Psoas muscle (tissue), 7 donors: ENCODE measurements at regions not wholly inside any gene's neighbourhood (a gene's known extent, or its start where the extent isn't known, plus 50 kb on each side); places are given as distances from the start of the nearest gene placed in this dataset.
"Not testable (repeated sequence)": the region's sequence is repeated elsewhere in the genome, so short reads cannot be mapped to it uniquely, and the experiment has no call there.

Source experiments
- ATAC-seq, 4 donors: fragments of 200-7000 bp; cut with Tn5 transposase; one replicate each; pipeline ENCODE4 v1.9.1; 2020; ENCODE audit warnings: moderate library complexity in 3 of 4, mild to moderate bottlenecking in 2 of 4
- DNase-seq, 2 donors: peaks; one replicate each; pipeline ENCODE4 v3.0.0-alpha.2; 2020
- H3K27ac ChIP-seq: fragments of 200-600 bp; one replicate; pipeline ENCODE4 v1.8.0; 2022
- H3K27me3 ChIP-seq, 3 donors: fragments of 200-600 bp in 1 of 3; one replicate each; pipeline versions ENCODE4 v1.6.1 to v1.8.0; 2013 to 2022; ENCODE audit warnings: low read length in 2 of 3, mild to moderate bottlenecking in 2 of 3, moderate library complexity in 1 of 3; ENCODE audit not compliant: insufficient read depth in 3 of 3
- H3K36me3 ChIP-seq, 2 donors: fragments of 200-600 bp in 1 of 2; one replicate each; pipeline versions ENCODE4 v1.6.1 to v1.8.0; 2013 to 2022; ENCODE audit warnings: low read depth in 1 of 2, mild to moderate bottlenecking in 1 of 2, moderate library complexity in 1 of 2; ENCODE audit not compliant: insufficient read depth in 1 of 2
- H3K4me1 ChIP-seq: fragments of 200-600 bp; one replicate; pipeline ENCODE4 v1.8.0; 2022
- H3K4me3 ChIP-seq: fragments of 200-600 bp; one replicate; pipeline ENCODE4 v1.8.0; 2022; ENCODE audit warnings: mild to moderate bottlenecking
- H3K9me3 ChIP-seq: fragments of 200-600 bp; one replicate; pipeline ENCODE4 v1.8.0; 2022
- WGBS, 3 donors: extraction: QIAGEN DNeasy Blood & Tissue Kit; methylation state at CpG; one replicate each; pipeline versions ENCODE4 v1.1.6 to v1.1.7; 2013; 5-methylcytosine and 5-hydroxymethylcytosine counted together
- intact Hi-C, 2 donors: fragments of 100-400 bp; cut with DNase I; formaldehyde crosslinking; loops; one replicate each; pipeline versions ENCODE4 v1.11.0 to v1.14.2; 2022
- TF ChIP-seq, protein P1 (sequence below): fragments of 200-600 bp; IDR thresholded peaks from one replicate; pipeline ENCODE4 v1.8.0; 2022; ENCODE audit warnings: antibody characterized with exemption
- donor health status: healthy with polysubstance abuse.
- donor health status: DM: no; HTN: no; CAD: no; lungs with moderate emphysema.
- donor health status: Bipolar disorder and iron deficiency.
- donor health status: healthy.
- donor health status: DM: yes; HTN: yes; CAD: no.
- donor health status: DM: no; HTN: no; CAD: no.
- donor health status: DM: yes; HTN: yes; CAD: no.

- Histone ChIP-seq H3K4me3 (no peak overlapping the region), H3K9me3 (no peaks in the 10 kb centered on the region), H3K27ac (no peak overlapping the region), H3K27me3 (no peaks in the 10 kb centered on the region), H3K36me3 (no peaks in the 10 kb centered on the region), H3K4me1 (no peaks in the 10 kb centered on the region)
- TF ChIP-seq, protein P1, sequence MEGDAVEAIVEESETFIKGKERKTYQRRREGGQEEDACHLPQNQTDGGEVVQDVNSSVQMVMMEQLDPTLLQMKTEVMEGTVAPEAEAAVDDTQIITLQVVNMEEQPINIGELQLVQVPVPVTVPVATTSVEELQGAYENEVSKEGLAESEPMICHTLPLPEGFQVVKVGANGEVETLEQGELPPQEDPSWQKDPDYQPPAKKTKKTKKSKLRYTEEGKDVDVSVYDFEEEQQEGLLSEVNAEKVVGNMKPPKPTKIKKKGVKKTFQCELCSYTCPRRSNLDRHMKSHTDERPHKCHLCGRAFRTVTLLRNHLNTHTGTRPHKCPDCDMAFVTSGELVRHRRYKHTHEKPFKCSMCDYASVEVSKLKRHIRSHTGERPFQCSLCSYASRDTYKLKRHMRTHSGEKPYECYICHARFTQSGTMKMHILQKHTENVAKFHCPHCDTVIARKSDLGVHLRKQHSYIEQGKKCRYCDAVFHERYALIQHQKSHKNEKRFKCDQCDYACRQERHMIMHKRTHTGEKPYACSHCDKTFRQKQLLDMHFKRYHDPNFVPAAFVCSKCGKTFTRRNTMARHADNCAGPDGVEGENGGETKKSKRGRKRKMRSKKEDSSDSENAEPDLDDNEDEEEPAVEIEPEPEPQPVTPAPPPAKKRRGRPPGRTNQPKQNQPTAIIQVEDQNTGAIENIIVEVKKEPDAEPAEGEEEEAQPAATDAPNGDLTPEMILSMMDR = no peak
- ATAC-seq = no peak
- DNase-seq = no peak
- WGBS, 3 donors = 20 to 26% (median 25%) methylated on average over 3 of the region's 3 CpGs
- intact Hi-C loops = no loop called here
Observed at GRCh38 chr10:22158426-22158825, 59.4 kb downstream of the EBLN1 start.

DNA sequence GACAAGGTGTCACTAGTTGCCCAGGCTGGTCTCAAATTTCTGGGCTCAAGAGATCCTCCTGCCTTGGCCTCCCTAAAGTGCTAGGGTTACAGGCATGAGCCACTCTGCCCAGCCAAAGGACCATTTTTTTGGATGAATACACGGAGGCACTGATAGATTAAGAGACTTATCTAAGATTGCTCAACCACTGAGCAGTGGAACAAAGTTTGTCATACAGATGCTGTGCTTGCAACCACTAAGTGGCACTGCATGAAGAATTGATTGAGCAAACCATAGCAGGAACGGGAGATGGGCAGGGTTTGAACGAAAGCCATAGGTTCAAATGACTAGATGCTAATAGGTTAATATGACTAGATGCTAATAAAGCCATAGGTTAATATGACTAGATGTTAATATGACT lies 61.1 kb downstream of the EBLN1 start:
- intact Hi-C loops = no loop called here
- DNase-seq (no peak), ATAC-seq (no peak)
- Histone ChIP-seq H3K9me3 (no peaks in the 10 kb centered on the region), H3K4me3 (no peak overlapping the region), H3K36me3 (no peaks in the 10 kb centered on the region), H3K4me1 (no peaks in the 10 kb centered on the region), H3K27me3 (no peaks in the 10 kb centered on the region), H3K27ac (no peak overlapping the region)
- TF ChIP-seq, protein P1 = no peak
- whole genome bisulfite sequencing, 3 donors = 20 to 40% (median 34%) methylated on average over 3 of the region's 3 CpGs

GRCh38 chr10:22152403-22152802 lies 65.4 kb downstream of the EBLN1 start:
- TF ChIP-seq, protein P1 = no peak
- no peaks in the 10 kb centered on the region for H3K36me3 ChIP-seq
- intact Hi-C loops = no loop called here
- ATAC-seq (no peak), DNase-seq (no peak)
- WGBS, 3 donors = 67 to 85% (median 78%) methylated on average over 1 of the region's 1 CpG
- no peak overlapping the region for H3K27ac ChIP-seq
- no peaks in the 10 kb centered on the region for H3K4me1 ChIP-seq
- no peak overlapping the region for H3K4me3 ChIP-seq
- H3K9me3 ChIP-seq = no peaks in the 10 kb centered on the region
- no peaks in the 10 kb centered on the region for H3K27me3 ChIP-seq

GRCh38 chr10:22150842-22151241 lies 67.0 kb downstream of the EBLN1 start:
- no peaks in the 10 kb centered on the region for H3K4me1 ChIP-seq
- TF ChIP-seq, protein P1 = no peak
- no peak overlapping the region for H3K27ac ChIP-seq
- H3K4me3 ChIP-seq = no peak overlapping the region
- no peaks in the 10 kb centered on the region for H3K27me3 ChIP-seq
- ATAC-seq (no peak), DNase-seq (no peak)
- no peaks in the 10 kb centered on the region for H3K36me3 ChIP-seq
- 85 to 93% (median 93%) methylated on average over 1 of the region's 1 CpG for WGBS, 3 donors
- H3K9me3 ChIP-seq = no peaks in the 10 kb centered on the region
- intact Hi-C loops = no loop called here

DNA sequence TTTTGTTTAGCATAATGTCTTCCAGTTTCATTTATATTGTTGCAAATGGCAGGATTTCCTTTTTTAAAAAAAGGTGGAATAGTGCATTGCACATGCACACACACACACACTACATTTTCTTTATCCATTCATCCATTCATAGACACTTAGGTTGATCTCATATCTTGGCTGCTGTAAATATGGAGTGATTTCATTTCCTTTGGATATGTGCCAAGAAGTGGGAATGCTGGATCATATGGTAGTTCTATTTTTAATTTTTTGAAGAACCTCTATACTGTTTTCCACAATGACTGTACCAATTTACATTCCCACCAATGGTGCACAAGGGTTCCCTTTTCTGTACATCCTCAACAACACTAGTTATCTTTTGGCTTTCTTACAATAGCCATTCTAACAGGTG lies 68.9 kb downstream of the EBLN1 start:
- Histone ChIP-seq H3K27me3 (no peaks in the 10 kb centered on the region), H3K4me1 (no peaks in the 10 kb centered on the region), H3K36me3 (no peaks in the 10 kb centered on the region), H3K9me3 (no peaks in the 10 kb centered on the region), H3K4me3 (no peak overlapping the region), H3K27ac (no peak overlapping the region)
- ATAC-seq (no peak), DNase-seq (no peak)
- TF ChIP-seq, protein P1 = no peak
- intact Hi-C loops = no loop called here

DNA sequence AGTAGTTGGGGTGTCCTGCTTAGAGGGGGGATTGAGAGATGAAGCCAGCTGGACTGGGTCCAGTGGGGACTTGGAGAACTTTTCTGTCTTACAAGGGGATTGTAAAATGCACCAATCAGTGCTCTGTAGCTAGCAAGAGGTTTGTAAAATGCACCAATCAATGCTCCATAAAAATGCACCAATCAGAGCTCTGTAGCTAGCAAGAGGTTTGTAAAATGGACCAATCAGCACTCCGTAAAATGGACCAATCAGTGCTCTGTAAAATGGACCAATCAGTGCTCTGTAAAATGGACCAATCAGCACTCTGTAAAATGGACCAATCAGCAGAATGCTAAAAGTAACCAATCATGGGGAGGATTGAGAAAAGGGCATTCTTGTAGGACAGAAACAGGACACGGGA lies 71.9 kb downstream of the EBLN1 start:
- H3K4me1 ChIP-seq, H3K36me3 ChIP-seq, intact Hi-C loops, H3K9me3 ChIP-seq, H3K4me3 ChIP-seq, ATAC-seq, H3K27ac ChIP-seq, DNase-seq, H3K27me3 ChIP-seq: not testable (repeated sequence)
- 90 to 94% (median 93%) methylated on average over 2 of the region's 2 CpGs for WGBS, 3 donors
